GM23248 (cell line): ENCODE measurements at regions not wholly inside any gene's neighbourhood (a gene's known extent, or its start where the extent isn't known, plus 50 kb on each side); places are given as distances from the start of the nearest gene placed in this dataset.

Experiments used
- EZH2 ChIP-seq: fragments of 200-600 bp; sonication (generic); IDR thresholded peaks from 2 replicates; pipeline ENCODE4 v1.6.1; 2018; ENCODE audit warnings: antibody characterized with exemption, mild to moderate bottlenecking; ENCODE audit not compliant: insufficient read depth, poor library complexity, severe bottlenecking
- EZH2phosphoT487 ChIP-seq: fragments of 200-600 bp; sonication (generic); IDR thresholded peaks from 2 replicates; pipeline ENCODE4 v1.6.1; 2018; ENCODE audit warnings: antibody characterized with exemption, moderate library complexity, mild to moderate bottlenecking, low read depth; ENCODE audit not compliant: insufficient read depth

- TF ChIP-seq EZH2 (no peak), EZH2phosphoT487 (no peak)
Observed at GRCh38 chr1:30260318-30260717, 463.1 kb downstream of the MATN1 start.
